Peyer's patch (tissue), 4 donors: ENCODE measurements at regions not wholly inside any gene's neighbourhood (a gene's known extent, or its start where the extent isn't known, plus 50 kb on each side); places are given as distances from the start of the nearest gene placed in this dataset.

Experiments used
- POLR2A ChIP-seq, 2 donors: fragments of 450-650 bp; IDR thresholded peaks; one replicate each; pipeline ENCODE4 v1.5.1; 2017; ENCODE audit warnings: antibody characterized with exemption in 2 of 2, mild to moderate bottlenecking in 2 of 2, moderate library complexity in 2 of 2
- TF ChIP-seq, protein P1 (sequence below), 6 experiments: fragments of 450-650 bp in 4 of 6; fragments of 200-600 bp in 2 of 6; sonication (generic) in 1 of 6; IDR thresholded peaks; one replicate each; pipeline ENCODE4 v1.5.1; 2017 to 2019; ENCODE audit warnings: antibody characterized with exemption in 6 of 6, mild to moderate bottlenecking in 3 of 6, moderate library complexity in 1 of 6

DNA sequence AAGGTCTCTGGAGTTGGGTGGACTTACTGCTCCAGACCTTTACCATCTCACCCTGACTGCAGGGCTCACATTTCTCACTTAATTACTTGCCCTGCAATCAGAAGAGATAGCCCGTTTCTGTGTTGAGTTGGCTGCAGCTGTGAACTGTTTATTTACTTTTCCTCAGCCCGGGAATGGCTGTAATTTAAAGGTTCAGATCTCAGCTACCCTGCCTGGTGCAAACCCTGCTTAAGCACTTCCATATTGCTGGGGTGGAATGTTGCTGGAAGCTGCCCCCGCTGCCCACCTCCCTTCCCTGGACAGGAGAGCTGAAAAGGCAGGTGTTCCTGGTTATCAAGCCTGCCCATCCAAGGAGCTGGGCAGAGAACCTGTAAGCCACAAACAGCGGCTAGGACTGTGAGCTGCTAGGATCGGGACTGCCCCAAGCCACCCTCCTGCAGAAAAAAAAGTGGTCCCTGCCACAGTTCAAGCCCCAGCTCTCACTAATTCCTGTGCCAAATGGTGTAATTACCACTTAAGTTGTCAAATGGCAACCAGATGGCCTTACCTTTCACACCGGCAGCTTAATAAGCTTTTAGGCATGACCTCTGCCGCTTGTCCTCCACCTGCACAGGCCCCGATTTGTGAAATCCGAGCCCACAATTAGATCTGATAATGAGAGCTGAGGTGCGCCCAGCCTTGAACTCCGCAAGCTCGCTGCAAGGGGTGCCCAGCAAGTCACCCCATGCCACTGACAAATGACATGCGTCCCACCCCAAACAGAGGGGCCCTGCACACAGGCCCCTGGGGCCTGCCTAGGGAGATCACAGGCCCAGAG lies 269.8 kb downstream of the C16orf95 start:
- TF ChIP-seq, protein P1, sequence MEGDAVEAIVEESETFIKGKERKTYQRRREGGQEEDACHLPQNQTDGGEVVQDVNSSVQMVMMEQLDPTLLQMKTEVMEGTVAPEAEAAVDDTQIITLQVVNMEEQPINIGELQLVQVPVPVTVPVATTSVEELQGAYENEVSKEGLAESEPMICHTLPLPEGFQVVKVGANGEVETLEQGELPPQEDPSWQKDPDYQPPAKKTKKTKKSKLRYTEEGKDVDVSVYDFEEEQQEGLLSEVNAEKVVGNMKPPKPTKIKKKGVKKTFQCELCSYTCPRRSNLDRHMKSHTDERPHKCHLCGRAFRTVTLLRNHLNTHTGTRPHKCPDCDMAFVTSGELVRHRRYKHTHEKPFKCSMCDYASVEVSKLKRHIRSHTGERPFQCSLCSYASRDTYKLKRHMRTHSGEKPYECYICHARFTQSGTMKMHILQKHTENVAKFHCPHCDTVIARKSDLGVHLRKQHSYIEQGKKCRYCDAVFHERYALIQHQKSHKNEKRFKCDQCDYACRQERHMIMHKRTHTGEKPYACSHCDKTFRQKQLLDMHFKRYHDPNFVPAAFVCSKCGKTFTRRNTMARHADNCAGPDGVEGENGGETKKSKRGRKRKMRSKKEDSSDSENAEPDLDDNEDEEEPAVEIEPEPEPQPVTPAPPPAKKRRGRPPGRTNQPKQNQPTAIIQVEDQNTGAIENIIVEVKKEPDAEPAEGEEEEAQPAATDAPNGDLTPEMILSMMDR (IDR thresholded peaks at IDR 0.05): no peak
- TF ChIP-seq POLR2A (IDR thresholded peaks at IDR 0.05): no peak
